ENCODE measurements at regions not wholly inside any gene's neighbourhood (a gene's known extent, or its start where the extent isn't known, plus 50 kb on each side); places are given as distances from the start of the nearest gene placed in this dataset.

GRCh38 chr16:48810803-48811453 lies 200.9 kb upstream of the N4BP1 start:
- TF ChIP-seq CTCF (IDR thresholded peaks at IDR 0.05) (no peak), POLR2A (IDR thresholded peaks at IDR 0.05) (no peak)

Data from ovary (tissue), 3 donors.